Heart left ventricle (tissue), 13 donors: ENCODE measurements at regions not wholly inside any gene's neighbourhood (a gene's known extent, or its start where the extent isn't known, plus 50 kb on each side); places are given as distances from the start of the nearest gene placed in this dataset.

Experiments
- POLR2A ChIP-seq, 2 donors: fragments of 450-650 bp; IDR thresholded peaks; one replicate each; pipeline ENCODE4 v1.6.1; 2017; ENCODE audit warnings: antibody characterized with exemption in 2 of 2, mild to moderate bottlenecking in 2 of 2, moderate library complexity in 2 of 2
- TF ChIP-seq, protein P1 (sequence below), 12 donors: fragments of 200-600 bp; sonication (generic) in 4 of 12; IDR thresholded peaks; one replicate each; pipeline versions ENCODE4 v1.5.0 to v1.8.0; 2018 to 2022; ENCODE audit warnings: antibody characterized with exemption in 12 of 12, mild to moderate bottlenecking in 5 of 12
- donor health status: ischemic (EF 13 %, LVEDD 7.1; RV severe dilation, severe dysfunction).
- donor health status: DM: no; HTN: yes; CAD: no.
- donor health status: DM: no; HTN: no; CAD: no.
- donor health status: ischemic (EF 25% LVEDD 6.9; RV normal size, moderate dysfunction).
- donor health status: ischemic (EF 25% LVEDD 5.7; RV mildly dilated, moderate dysfunction).
- donor health status: ischemic (EF 35%, LVEDD 5.7; RV mildly dilated, moderate dysfunction).
- donor health status: nonischemic (EF 11% LVEDD 7.7; RV severe dilation, severe dysfunction).
- donor health status: DM: yes; HTN: yes; CAD: no.
- donor health status: PGD.
- donor health status: ischemic (EF 29% LVEDD 5.4; RV normal size, mild dysfunction).
- donor health status: nonischemic (EF 23%, LVEDD 6.1; RV moderate dilation, normal function).

DNA sequence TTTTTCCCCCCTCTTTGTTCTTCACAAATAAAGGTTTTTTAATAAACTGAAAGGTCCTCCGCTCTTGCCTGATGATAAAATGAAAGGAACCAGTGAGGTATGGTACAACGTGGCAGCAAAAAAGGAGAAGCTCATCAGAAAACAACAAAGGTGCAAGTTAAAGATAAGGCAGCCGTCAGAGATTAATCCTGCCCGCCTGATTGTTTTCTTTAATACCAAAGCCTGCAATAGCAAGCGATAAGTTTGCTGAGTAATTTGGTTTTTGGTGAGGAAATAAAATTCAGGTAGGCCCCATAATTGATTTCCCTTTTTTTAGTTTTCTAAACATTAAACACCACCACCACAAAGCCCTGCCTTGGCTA is 177.9 kb downstream of the MBOAT1 start:
- TF ChIP-seq, protein P1, sequence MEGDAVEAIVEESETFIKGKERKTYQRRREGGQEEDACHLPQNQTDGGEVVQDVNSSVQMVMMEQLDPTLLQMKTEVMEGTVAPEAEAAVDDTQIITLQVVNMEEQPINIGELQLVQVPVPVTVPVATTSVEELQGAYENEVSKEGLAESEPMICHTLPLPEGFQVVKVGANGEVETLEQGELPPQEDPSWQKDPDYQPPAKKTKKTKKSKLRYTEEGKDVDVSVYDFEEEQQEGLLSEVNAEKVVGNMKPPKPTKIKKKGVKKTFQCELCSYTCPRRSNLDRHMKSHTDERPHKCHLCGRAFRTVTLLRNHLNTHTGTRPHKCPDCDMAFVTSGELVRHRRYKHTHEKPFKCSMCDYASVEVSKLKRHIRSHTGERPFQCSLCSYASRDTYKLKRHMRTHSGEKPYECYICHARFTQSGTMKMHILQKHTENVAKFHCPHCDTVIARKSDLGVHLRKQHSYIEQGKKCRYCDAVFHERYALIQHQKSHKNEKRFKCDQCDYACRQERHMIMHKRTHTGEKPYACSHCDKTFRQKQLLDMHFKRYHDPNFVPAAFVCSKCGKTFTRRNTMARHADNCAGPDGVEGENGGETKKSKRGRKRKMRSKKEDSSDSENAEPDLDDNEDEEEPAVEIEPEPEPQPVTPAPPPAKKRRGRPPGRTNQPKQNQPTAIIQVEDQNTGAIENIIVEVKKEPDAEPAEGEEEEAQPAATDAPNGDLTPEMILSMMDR (IDR thresholded peaks at IDR 0.05): no peak
- TF ChIP-seq POLR2A (IDR thresholded peaks at IDR 0.05): no peak
